GM12873 (cell line): ENCODE measurements at regions not wholly inside any gene's neighbourhood (a gene's known extent, or its start where the extent isn't known, plus 50 kb on each side); places are given as distances from the start of the nearest gene placed in this dataset.

Experiments used
- TF ChIP-seq, protein P1 (sequence below): IDR thresholded peaks from 2 replicates; pipeline ENCODE4 v1.5.1; 2012; ENCODE audit warnings: low read depth, mild to moderate bottlenecking, moderate library complexity, low read length, control low read depth; ENCODE audit not compliant: insufficient read depth; ENCODE audit errors: missing control alignments

DNA sequence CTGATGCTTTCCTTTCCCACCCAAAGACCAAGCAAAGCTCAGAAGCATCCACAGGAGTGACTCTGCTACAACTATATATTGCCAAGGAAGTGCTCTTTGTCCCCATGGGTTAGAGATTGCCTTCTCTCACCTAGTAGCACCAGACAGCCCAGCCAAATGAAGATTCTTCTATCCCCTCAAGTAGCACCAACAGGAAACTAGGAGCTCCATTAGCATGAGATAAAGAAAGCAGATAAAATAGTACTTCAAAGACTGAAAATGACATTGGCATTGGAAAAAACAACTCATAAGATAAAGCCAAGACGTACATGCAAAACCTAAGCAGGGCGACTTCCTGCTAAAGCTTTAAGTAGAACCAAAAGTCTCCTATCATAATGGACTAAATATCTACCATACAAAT, 871.5 kb downstream of the AMY1C start:
- TF ChIP-seq, protein P1, sequence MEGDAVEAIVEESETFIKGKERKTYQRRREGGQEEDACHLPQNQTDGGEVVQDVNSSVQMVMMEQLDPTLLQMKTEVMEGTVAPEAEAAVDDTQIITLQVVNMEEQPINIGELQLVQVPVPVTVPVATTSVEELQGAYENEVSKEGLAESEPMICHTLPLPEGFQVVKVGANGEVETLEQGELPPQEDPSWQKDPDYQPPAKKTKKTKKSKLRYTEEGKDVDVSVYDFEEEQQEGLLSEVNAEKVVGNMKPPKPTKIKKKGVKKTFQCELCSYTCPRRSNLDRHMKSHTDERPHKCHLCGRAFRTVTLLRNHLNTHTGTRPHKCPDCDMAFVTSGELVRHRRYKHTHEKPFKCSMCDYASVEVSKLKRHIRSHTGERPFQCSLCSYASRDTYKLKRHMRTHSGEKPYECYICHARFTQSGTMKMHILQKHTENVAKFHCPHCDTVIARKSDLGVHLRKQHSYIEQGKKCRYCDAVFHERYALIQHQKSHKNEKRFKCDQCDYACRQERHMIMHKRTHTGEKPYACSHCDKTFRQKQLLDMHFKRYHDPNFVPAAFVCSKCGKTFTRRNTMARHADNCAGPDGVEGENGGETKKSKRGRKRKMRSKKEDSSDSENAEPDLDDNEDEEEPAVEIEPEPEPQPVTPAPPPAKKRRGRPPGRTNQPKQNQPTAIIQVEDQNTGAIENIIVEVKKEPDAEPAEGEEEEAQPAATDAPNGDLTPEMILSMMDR = no peak

DNA sequence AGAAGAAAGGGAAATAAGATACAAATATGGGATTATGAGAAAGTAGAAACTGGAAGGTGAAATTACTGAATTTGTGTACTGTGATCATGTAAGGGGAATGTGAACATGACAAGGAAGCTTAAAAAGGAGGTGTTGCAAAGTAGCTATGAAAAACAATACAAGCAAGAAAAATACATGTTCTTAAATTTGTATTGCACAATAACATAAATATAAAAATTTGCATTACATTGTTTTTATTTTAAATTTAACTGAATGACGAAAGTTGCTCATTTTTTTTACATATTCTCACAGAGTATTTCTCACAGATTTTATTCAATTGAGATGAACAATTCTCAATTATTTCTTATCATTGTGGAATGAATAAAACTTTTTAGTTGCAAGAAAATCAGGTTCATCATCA, 874.8 kb downstream of the AMY1C start:
- TF ChIP-seq, protein P1 = no peak

DNA sequence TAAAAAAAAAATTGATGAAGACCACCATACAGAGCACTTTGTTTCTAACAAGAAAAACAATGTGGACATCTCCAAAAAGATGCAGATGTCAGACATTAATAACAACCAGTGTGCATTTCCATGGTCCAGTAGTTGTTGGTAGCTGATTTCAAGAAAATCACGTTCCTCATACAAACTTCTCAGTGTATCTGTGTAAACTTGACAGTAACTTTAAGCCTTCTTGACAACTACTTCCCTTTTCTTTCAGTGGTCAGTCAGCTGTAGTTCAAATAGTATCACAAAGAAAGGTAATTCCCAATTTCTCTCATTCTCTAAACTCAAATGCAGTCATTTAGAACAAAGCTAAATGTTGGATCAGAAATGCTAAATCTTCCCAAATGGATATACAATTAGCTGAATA, 879.9 kb downstream of the AMY1C start:
- TF ChIP-seq, protein P1 = no peak

DNA sequence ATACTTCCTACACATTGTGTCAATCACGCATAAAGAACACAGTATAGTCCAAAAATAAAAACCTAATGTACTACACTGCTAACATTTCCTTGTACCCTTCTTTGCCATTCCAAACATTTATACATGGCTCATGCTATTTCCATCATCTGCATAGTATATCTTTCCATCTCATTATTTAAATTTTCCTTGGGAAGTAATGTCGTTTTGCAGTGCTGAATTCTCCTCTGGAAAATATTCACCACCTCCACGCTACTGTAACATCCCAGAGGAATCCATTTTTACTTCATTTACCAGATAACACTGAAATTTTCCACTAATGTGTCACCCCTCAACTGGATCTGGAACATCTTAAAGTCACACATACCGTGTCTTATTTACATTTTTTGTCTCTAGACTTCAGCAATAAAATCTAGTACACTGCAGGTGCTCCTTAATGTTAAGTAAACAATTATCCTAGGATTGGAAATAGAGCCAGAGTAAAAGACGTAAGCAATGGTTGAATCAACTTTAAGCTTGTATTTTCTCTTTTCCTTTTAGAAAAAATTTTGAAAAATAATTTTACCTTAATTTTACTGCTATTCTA, 881.0 kb downstream of the AMY1C start:
- TF ChIP-seq, protein P1 = no peak

DNA sequence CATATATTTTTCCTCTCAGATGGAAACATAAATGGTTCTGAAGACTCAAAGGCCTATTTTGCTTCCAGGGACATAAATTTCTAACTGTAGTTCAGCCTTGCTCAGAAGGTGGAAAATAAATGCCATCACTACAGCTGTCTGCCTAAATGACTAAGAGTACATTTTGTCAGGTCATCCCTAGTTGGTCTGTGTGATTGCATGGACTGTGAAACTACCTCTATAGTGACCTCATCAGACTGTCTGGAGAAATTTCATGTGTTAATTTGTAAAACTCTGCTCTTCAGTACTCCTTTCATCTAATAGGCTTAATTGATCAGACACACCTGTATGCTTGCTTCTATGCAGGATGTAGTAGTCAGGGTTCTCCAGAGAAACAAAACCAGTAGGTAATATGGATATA, 886.9 kb downstream of the AMY1C start:
- TF ChIP-seq, protein P1 = no peak

DNA sequence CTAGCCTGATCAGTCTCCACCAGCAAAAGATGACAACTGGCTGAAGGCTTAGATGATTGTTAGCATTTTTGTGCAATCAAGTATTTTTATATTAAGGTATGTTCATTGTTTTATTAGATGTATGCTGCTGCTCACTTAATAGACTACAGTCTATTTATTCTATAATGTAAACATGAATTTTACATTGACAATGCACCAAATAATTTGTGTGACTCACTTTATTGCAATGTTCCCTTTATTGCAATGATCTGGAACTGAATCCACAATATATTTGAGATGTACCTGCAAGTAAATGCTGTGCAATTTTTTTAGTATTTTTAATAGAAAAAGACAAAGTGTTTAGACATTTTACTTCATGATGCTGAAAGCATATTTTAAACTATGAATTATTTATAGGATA, 896.5 kb downstream of the AMY1C start:
- TF ChIP-seq, protein P1 = no peak

DNA sequence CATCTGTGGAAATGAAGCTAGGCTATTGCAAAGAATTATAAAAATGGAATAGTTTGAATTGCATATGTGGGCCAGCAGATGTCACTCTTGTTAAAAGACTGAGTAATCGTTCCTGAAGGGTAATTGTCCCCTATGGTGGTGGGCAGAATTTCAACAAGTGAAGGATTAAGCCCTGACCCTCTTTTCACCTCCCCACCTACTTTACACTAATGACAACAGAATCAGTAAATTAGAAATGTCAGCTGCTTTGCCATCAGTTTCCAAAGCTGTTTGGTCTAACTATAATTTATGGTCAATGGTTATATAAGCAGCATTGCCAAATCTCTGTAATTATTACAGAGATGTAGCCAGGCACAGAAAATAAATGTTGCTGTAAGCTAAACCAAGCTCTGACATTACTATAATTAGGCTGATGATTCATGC, 898.6 kb downstream of the AMY1C start:
- TF ChIP-seq, protein P1 = peak; percentile 61
